Hematopoietic multipotent progenitor cell treated with erythropoietin and hydrocortisone succinate and interleukin-3 and kit ligand, for 4 days (in vitro differentiated cells): ENCODE measurements at regions not wholly inside any gene's neighbourhood (a gene's known extent, or its start where the extent isn't known, plus 50 kb on each side); places are given as distances from the start of the nearest gene placed in this dataset.
"Not testable (repeated sequence)": the region's sequence is repeated elsewhere in the genome, so short reads cannot be mapped to it uniquely, and the experiment has no call there.

Source experiments
- DNase-seq: peaks from one replicate; pipeline ENCODE4 v3.0.0-alpha.2; 2015

- peak; percentile 31 for DNase-seq
These were observed 129.4 kb downstream of the IBTK start for GRCh38 chr6:82118150-82118562.

DNA sequence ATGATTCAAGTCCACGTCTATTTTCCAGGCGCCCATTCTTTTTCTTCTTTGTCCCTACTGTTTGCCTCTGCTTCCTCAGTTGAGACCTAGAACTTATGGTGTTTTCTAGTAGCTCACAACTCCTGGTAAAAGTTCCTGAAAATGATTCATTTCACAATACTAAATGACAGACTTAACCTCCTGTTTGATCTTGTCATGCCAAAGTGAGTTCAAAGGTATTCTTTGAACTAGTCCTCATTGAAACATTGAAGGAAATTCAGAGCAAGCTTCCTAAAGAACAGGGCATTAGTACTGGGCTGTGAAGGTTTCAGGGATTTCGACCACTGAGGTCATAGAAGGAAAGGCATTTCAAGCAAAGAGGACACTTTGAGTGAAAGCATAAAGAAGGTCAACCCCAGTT is 132.8 kb downstream of the IBTK start:
- no peak for DNase-seq

- DNase-seq, result no peak
These were observed 134.3 kb downstream of the IBTK start for GRCh38 chr6:82113231-82113630.

DNA sequence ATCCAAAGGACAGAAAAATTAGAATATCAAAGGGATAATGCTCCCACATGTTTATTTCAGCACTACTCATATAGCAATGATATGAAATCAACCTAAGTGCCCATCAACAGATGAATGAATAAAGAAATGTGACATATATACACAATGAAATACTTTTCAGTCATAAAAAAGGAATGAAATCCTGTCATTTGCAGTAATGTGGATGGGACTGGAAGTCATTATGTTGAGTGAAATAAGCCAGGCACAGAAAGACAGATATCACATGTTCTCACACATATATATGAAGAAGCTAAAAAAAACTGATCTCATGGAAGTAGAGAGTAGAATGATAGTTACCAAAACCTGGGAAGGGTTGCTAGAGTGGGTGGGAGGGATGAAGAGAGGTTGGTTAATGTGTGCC is 135.7 kb downstream of the IBTK start:
- no peak for DNase-seq

DNA sequence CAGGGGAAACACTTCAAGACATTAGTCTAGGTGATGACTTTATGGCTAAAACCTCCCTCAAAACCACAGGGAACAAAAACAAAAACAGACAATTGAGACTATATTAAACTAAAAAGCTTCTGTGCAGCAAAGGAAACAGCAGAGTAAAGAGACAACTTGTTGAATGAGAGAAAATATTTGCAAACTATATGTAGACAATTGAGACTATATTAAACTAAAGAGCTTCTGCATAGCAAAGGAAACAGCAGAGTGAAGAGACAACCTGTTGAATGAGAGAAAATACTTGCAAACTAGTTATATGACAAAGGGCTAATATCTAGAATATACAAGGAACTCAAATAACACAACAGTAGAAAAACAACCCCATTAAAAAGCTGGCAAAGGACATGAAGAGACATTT is 136.4 kb downstream of the IBTK start:
- DNase-seq, result no peak

DNA sequence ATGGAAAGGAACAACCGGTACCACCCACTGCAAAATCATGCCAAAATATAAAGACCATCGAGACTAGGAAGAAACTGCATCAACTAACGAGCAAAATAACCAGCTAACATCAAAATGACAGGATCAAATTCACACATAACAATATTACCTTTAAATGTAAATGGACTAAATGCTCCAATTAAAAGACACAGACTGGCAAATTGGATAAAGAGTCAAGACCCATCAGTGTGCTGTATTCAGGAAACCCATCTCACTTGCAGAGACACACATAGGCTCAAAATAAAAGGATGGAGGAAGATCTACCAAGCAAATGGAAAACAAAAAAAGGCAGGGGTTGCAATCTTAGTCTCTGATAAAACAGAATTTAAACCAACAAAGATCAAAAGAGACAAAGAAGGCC is 144.4 kb downstream of the IBTK start:
- not testable (repeated sequence) for DNase-seq

DNA sequence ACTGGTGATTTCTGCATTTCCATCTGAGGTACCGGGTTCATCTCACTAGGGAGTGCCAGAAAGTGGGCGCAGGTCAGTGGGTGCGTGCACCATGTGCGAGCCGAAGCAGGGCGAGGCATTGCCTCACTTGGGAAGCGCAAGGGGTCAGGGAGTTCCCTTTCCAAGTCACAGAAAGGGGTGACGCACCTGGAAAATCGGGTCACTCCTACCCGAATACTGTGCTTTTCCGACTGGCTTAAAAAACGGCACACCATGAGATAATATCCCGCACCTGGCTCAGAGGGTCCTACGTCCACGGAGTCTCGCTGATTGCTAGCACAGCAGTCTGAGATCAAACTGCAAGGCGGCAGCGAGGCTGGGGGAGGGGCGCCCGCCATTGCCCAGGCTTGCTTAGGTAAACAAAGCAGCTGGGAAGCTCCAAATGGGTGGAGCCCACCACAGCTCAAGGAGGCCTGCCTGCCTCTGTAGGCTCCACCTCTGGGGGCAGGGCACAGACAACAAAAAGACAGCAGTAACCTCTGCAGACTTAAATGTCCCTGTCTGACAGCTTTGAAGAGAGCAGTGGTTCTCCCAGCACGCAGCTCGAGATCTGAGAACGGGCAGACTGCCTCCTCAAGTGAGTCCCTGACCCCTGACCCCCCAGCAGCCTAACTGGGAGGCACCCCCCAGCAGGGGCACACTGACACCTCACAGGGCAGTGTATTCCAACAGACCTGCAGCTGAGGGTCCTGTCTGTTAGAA is 146.0 kb downstream of the IBTK start:
- DNase-seq, result not testable (repeated sequence)

DNA sequence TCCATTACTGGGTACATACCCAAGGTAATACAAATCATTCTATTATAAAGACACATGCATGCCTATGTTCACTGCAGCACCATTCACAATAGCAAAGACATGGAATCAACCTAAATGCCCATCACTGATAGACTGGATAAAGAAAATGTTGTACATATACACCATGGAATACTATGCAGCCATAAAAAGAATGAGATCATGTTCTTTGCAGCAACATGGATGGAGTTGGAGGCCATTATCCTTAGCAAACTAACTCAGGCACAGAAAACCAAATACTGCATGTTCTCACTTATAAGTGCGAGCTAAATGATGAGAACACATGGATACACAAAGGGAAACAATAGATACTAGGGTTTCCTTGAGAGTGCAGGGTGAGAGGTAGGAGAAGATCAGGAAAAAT is 146.8 kb downstream of the IBTK start:
- DNase-seq, result not testable (repeated sequence)

GRCh38 chr6:82097676-82098075 is 149.9 kb downstream of the IBTK start:
- DNase-seq, result no peak

DNA sequence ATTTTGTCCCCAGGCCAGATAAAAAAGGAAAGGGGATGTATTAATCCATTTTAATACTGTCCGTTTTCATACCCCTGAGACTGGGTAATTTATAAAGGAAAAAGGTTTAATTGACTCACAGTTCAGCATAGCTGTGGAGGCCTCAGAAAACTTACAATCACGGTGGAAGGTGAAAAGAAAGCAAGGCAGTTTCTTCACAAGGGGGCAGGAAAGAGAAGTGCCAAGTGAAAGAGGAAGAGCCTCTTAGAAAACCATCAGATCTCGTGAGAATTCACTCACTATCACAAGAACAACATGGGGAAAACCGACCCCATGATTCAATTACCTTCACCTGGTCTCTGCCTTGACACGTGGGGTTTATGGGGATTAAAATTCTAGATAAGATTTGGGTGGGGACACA is 152.5 kb downstream of the IBTK start:
- DNase-seq, result peak; percentile 20

- no peak for DNase-seq
These were observed 153.3 kb downstream of the IBTK start for GRCh38 chr6:82094166-82094806.

DNA sequence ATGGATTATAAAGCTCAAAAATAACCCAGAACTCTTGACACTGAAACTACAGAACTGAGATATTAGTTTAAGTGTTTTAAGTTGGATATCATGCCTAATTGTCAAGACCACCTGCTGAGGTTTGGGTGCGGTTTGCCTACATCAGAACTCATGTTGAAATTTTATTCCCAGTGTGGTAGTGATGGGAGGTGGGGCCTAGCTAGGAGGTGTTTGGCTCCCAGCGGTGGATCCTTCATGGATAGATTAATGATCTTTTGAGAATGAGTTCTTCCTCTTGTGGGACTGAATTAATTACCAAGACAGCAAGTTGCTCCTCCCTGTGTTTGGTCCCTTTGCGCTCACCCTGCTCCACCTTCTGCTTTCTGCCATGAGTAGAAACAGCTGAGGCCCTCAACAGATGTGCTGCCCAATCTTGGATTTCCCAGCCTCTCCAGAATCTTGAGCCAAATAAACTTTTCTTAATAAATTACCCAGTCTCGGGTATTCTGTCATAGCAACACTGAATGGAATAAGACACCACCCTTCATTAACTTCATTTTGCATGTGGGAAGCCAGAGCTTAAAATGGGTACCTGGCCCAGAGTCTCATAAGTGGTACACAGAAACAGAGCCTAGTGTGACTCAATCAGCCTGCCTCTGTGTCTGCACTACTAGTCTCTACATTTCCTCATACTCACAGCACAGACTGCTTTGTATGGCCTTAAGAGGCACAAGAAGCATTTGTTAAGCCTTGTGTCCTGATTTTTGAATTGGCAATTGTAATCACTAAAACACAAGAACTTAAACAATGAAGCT is 158.4 kb downstream of the IBTK start:
- DNase-seq, result no peak

- DNase-seq, result no peak
These were observed 160.6 kb downstream of the IBTK start for GRCh38 chr6:82086944-82087343.

DNA sequence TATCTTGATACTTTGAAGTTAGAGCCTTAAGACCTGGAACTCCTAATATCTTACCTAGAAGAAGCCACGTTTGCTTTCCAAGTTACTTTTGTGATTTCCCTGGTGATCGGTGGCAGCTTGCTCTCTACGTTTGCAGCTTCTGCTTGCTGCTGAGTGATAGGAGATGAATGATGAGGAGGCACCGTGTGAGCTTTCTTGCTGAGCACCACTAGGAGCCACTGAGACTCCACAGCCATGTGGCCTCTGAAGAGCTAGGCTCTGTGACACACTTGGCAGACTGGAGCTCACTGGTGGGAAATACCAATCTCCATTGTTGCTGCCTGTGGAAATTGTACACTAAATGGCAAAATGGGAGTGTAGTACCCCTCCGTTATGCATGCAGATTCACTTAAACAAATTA is 161.8 kb downstream of the IBTK start:
- DNase-seq, result no peak

GRCh38 chr6:82084324-82084920 is 163.1 kb downstream of the IBTK start:
- no peak for DNase-seq

- DNase-seq, result no peak
These were observed 163.9 kb downstream of the IBTK start for GRCh38 chr6:82083646-82084045.

DNA sequence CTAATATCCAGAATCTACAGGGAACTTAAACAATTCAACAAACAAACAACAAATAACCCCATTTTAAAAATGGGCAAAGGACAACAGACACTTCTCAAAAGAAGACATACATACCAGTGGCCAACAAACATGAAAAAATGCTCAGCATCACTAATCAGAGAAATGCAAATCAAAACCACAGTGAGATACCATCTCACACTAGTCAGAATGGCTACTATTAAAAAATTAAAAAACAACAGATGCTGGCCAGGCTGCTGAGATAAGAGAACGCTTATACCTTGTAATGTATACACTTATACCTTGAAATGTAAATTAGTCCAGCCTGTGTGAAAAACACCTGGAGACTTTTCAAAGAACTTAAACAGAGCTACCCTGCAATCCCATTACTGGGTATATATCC is 166.8 kb downstream of the IBTK start:
- DNase-seq, result peak; percentile 4

GRCh38 chr6:82078286-82078908 is 169.1 kb downstream of the IBTK start:
- DNase-seq, result no peak

GRCh38 chr6:82076916-82077315 is 170.6 kb downstream of the IBTK start:
- no peak for DNase-seq

- DNase-seq, result no peak
These were observed 173.0 kb downstream of the IBTK start for GRCh38 chr6:82074556-82074955.

DNA sequence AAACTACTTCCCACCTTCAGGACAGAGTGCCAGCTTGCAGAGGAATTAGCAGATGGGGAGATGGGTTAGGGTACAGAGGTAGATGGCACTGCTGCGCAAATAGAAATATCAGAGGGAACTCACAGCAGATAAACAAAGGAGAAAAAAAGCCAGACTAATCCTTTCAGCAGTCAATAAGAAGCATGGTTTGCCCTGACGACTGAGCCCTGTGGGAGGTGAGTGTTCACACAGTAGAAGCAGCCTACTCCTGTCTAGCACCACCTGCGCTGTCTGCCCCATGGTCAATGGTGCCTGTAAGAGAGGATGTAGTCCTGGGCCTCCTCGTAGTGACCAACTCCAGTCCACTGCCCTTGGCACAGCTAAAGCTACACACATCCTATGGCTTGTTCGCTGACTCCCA is 174.1 kb downstream of the IBTK start:
- DNase-seq, result no peak

GRCh38 chr6:82072751-82073150 is 174.8 kb downstream of the IBTK start:
- DNase-seq, result no peak

- DNase-seq, result no peak
These were observed 175.4 kb downstream of the IBTK start for GRCh38 chr6:82072121-82072521.
